ENCODE measurements at regions not wholly inside any gene's neighbourhood (a gene's known extent, or its start where the extent isn't known, plus 50 kb on each side); places are given as distances from the start of the nearest gene placed in this dataset.

DNA sequence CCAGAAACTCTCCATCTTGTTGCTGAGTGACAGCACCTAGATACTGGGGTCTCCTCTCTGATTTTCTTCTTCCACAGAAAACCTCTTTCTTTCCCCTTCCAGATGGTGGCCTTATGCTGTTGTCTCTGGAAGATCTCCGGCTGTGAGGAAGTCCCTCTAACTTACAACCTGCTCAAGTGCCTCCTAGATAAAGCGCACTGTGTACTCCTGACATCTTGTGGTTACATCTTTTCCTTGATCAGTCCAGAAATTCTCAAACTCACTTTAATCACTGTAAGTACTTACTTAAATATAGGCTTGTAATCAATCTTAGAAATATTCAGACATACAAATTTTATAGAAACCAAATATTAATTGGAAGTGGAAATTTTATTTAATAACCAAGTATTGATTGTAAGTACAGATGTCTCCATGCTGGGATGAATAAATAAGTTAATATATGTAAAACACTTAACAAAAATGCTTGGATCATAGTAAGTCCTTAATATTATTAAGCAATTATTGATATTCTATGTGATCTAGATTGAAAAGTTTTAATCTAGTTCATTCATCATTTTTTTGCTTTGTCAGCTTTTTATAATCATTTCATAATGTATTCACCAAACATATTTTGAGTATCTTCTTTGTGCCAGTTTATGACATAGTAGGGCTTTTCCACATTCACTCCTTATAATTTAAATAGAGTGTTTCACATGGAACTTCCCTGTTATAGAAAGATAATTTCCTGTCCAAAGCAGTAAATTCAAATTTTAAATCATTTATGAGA lies 1381.4 kb upstream of the CDH6 start:
- no peaks in the 10 kb centered on the region for H3K79me2 ChIP-seq (replicated peaks; ENCODE audit: insufficient read depth)
- Mint-ChIP-seq H3K27me3 (ENCODE audit: insufficient read depth, low read depth, poor library complexity) (no peaks in the 10 kb centered on the region), H3K4me1 (no peaks in the 10 kb centered on the region), H3K4me3 (no peak overlapping the region), H3K9me3 (no peaks in the 10 kb centered on the region), H3K27ac (no peak overlapping the region), H3K36me3 (ENCODE audit: low read depth) (no peaks in the 10 kb centered on the region)
- H3F3A ChIP-seq (replicated peaks; ENCODE audit: low read depth) = no peaks in the 10 kb centered on the region
- no peaks in the 10 kb centered on the region for H4K20me1 ChIP-seq (replicated peaks; ENCODE audit: insufficient read depth)
- TF ChIP-seq, protein P1, sequence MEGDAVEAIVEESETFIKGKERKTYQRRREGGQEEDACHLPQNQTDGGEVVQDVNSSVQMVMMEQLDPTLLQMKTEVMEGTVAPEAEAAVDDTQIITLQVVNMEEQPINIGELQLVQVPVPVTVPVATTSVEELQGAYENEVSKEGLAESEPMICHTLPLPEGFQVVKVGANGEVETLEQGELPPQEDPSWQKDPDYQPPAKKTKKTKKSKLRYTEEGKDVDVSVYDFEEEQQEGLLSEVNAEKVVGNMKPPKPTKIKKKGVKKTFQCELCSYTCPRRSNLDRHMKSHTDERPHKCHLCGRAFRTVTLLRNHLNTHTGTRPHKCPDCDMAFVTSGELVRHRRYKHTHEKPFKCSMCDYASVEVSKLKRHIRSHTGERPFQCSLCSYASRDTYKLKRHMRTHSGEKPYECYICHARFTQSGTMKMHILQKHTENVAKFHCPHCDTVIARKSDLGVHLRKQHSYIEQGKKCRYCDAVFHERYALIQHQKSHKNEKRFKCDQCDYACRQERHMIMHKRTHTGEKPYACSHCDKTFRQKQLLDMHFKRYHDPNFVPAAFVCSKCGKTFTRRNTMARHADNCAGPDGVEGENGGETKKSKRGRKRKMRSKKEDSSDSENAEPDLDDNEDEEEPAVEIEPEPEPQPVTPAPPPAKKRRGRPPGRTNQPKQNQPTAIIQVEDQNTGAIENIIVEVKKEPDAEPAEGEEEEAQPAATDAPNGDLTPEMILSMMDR (conservative IDR thresholded peaks at IDR 0.05; ENCODE audit: low read depth in 2 of 2) = peak; percentile 53 to 58
- TF ChIP-seq, protein P2, sequence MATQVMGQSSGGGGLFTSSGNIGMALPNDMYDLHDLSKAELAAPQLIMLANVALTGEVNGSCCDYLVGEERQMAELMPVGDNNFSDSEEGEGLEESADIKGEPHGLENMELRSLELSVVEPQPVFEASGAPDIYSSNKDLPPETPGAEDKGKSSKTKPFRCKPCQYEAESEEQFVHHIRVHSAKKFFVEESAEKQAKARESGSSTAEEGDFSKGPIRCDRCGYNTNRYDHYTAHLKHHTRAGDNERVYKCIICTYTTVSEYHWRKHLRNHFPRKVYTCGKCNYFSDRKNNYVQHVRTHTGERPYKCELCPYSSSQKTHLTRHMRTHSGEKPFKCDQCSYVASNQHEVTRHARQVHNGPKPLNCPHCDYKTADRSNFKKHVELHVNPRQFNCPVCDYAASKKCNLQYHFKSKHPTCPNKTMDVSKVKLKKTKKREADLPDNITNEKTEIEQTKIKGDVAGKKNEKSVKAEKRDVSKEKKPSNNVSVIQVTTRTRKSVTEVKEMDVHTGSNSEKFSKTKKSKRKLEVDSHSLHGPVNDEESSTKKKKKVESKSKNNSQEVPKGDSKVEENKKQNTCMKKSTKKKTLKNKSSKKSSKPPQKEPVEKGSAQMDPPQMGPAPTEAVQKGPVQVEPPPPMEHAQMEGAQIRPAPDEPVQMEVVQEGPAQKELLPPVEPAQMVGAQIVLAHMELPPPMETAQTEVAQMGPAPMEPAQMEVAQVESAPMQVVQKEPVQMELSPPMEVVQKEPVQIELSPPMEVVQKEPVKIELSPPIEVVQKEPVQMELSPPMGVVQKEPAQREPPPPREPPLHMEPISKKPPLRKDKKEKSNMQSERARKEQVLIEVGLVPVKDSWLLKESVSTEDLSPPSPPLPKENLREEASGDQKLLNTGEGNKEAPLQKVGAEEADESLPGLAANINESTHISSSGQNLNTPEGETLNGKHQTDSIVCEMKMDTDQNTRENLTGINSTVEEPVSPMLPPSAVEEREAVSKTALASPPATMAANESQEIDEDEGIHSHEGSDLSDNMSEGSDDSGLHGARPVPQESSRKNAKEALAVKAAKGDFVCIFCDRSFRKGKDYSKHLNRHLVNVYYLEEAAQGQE (IDR thresholded peaks at IDR 0.05; ENCODE audit: unreplicated experiment) = no peak
- H3K27ac ChIP-seq (ENCODE audit: low read depth) = no peak overlapping the region
- peak; percentile 47 for DNase-seq (ENCODE audit: low spot score)
- H3K4me2 ChIP-seq = no peak overlapping the region
- ATAC-seq = peak; percentile 60; the same call in 2 of the 3 replicates
- no peaks in the 10 kb centered on the region for H3K9me2 ChIP-seq (ENCODE audit: insufficient read depth)
- H3K27me3 ChIP-seq (ENCODE audit: insufficient read depth) = no peaks in the 10 kb centered on the region
- H2AFZ ChIP-seq = no peak overlapping the region
- H3K36me3 ChIP-seq (ENCODE audit: insufficient read depth) = no peaks in the 10 kb centered on the region
- no peaks in the 10 kb centered on the region for H3K4me1 ChIP-seq (ENCODE audit: insufficient read depth)
- H3K4me3 ChIP-seq = no peak overlapping the region

DNA sequence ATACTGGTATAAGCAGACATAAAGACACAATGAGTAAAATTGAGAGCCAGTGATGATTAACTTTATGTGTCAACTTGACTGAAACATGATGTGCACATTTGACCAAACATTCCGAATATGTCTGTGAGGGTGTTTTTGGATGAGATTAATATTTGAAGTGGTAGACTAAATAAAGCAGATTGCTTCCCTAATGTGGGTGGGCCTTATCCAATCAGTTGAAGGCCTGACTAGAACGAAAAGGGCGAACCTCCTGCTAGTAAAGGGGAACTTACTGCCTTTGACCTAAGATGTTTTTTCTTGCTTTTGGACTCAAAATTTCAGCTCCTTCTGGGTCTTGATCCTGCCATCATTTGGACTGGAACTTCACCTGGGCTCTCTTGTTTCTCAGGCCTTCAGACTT lies 1387.7 kb upstream of the CDH6 start:
- Histone ChIP-seq H4K20me1 (replicated peaks; ENCODE audit: insufficient read depth) (no peaks in the 10 kb centered on the region), H3K4me1 (ENCODE audit: insufficient read depth) (no peaks in the 10 kb centered on the region), H3K4me3 (no peak overlapping the region), H3K27me3 (ENCODE audit: insufficient read depth) (no peaks in the 10 kb centered on the region), H3K79me2 (replicated peaks; ENCODE audit: insufficient read depth) (no peaks in the 10 kb centered on the region), H3K9me2 (ENCODE audit: insufficient read depth) (no peaks in the 10 kb centered on the region), H3K27ac (ENCODE audit: low read depth) (no peak overlapping the region), H2AFZ (no peak overlapping the region), H3F3A (replicated peaks; ENCODE audit: low read depth) (no peaks in the 10 kb centered on the region), H3K36me3 (ENCODE audit: insufficient read depth) (no peaks in the 10 kb centered on the region), H3K4me2 (no peak overlapping the region)
- no peak for DNase-seq (ENCODE audit: low spot score)
- Mint-ChIP-seq H3K27me3 (ENCODE audit: insufficient read depth, low read depth, poor library complexity) (no peaks in the 10 kb centered on the region), H3K27ac (no peak overlapping the region), H3K4me1 (no peaks in the 10 kb centered on the region), H3K36me3 (ENCODE audit: low read depth) (no peaks in the 10 kb centered on the region), H3K9me3 (no peaks in the 10 kb centered on the region), H3K4me3 (no peak overlapping the region)
- ATAC-seq = no peak
- TF ChIP-seq JUNB (IDR thresholded peaks at IDR 0.05; ENCODE audit: unreplicated experiment) = no peak
- TF ChIP-seq ZNF331 (CRISPR knock-in tag; IDR thresholded peaks at IDR 0.05; ENCODE audit: low read depth) = no peak
- no peak for TF ChIP-seq STAT1 (IDR thresholded peaks at IDR 0.05; ENCODE audit: unreplicated experiment)
- TF ChIP-seq, protein P1 (conservative IDR thresholded peaks at IDR 0.05; ENCODE audit: low read depth in 2 of 2) = no peak
- TF ChIP-seq, protein P2 (IDR thresholded peaks at IDR 0.05; ENCODE audit: unreplicated experiment) = no peak
- no peak for TF ChIP-seq EZH2 (IDR thresholded peaks at IDR 0.05; ENCODE audit: low read depth, unreplicated experiment)

Data from GM23338 (cell line).